NOMO-1 treated with DMSO at 0.1 percent for 48 hours (cell line): ENCODE measurements at regions not wholly inside any gene's neighbourhood (a gene's known extent, or its start where the extent isn't known, plus 50 kb on each side); places are given as distances from the start of the nearest gene placed in this dataset.
A peak's percentile ranks its signal among the peaks of the same experiment; 100 is the strongest.

Experiments
- DNase-seq: peaks from one replicate; lab custom pipeline; 2025; ENCODE audit not compliant: unreplicated experiment; lab: John Stamatoyannopoulos, UW

- no peak for DNase-seq
Observed at GRCh38 chr2:200054681-200055468, 99.5 kb downstream of the MAIP1 start.

GRCh38 chr2:200056105-200056504 is 100.7 kb downstream of the MAIP1 start:
- DNase-seq: peak; percentile 10

GRCh38 chr2:200063155-200063554 is 107.8 kb downstream of the MAIP1 start:
- no peak for DNase-seq

- DNase-seq: no peak
Observed at GRCh38 chr2:200064879-200065278, 109.5 kb downstream of the MAIP1 start.

GRCh38 chr2:200065477-200065876 is 110.1 kb downstream of the MAIP1 start:
- DNase-seq: no peak

- no peak for DNase-seq
Observed at GRCh38 chr2:200066417-200066816, 111.0 kb downstream of the MAIP1 start.

- no peak for DNase-seq
Observed at GRCh38 chr2:200068642-200069041, 113.3 kb downstream of the MAIP1 start.

- DNase-seq: no peak
Observed at GRCh38 chr2:200077210-200077650, 121.8 kb downstream of the MAIP1 start.

GRCh38 chr2:200077838-200078237 is 122.5 kb downstream of the MAIP1 start:
- no peak for DNase-seq

- DNase-seq: no peak
Observed at GRCh38 chr2:200079356-200079755, 124.0 kb downstream of the MAIP1 start.

- DNase-seq: no peak
Observed at GRCh38 chr2:200081236-200081635, 125.9 kb downstream of the MAIP1 start.

GRCh38 chr2:200081811-200082210 is 126.4 kb downstream of the MAIP1 start:
- no peak for DNase-seq

GRCh38 chr2:200084036-200084435 is 128.7 kb downstream of the MAIP1 start:
- no peak for DNase-seq

GRCh38 chr2:200086911-200087310 is 131.5 kb downstream of the MAIP1 start:
- no peak for DNase-seq

GRCh38 chr2:200087451-200087850 is 132.1 kb downstream of the MAIP1 start:
- no peak for DNase-seq

- DNase-seq: no peak
Observed at GRCh38 chr2:200089040-200089755, 133.8 kb downstream of the MAIP1 start.

GRCh38 chr2:200089756-200090109 is 134.4 kb downstream of the MAIP1 start:
- DNase-seq: no peak

- no peak for DNase-seq
Observed at GRCh38 chr2:200090683-200091082, 135.3 kb downstream of the MAIP1 start.

GRCh38 chr2:200091126-200091525 is 135.7 kb downstream of the MAIP1 start:
- DNase-seq: no peak

GRCh38 chr2:200092235-200092634 is 136.9 kb downstream of the MAIP1 start:
- no peak for DNase-seq

GRCh38 chr2:200095436-200095835 is 140.1 kb downstream of the MAIP1 start:
- no peak for DNase-seq

GRCh38 chr2:200099256-200099655 is 143.9 kb downstream of the MAIP1 start:
- DNase-seq: no peak
